Nephron progenitor cell (in vitro differentiated cells): ENCODE measurements at regions not wholly inside any gene's neighbourhood (a gene's known extent, or its start where the extent isn't known, plus 50 kb on each side); places are given as distances from the start of the nearest gene placed in this dataset.
"Not testable (repeated sequence)": the region's sequence is repeated elsewhere in the genome, so short reads cannot be mapped to it uniquely, and the experiment has no call there.

Experiments used
- DNase-seq: peaks from one replicate; pipeline ENCODE4 v3.0.0; 2021
- H3K27ac Mint-ChIP-seq: 2 replicates; pipeline ENCODE4 v1.8.0; 2021; ENCODE audit warnings: mild to moderate bottlenecking, moderate library complexity, mixed read lengths
- H3K27me3 Mint-ChIP-seq: 2 replicates; pipeline ENCODE4 v1.8.0; 2021; ENCODE audit warnings: mild to moderate bottlenecking, low read depth, mixed read lengths; ENCODE audit not compliant: poor library complexity
- H3K36me3 Mint-ChIP-seq: 2 replicates; pipeline ENCODE4 v1.8.0; 2021; ENCODE audit warnings: low read depth, mixed read lengths
- H3K4me1 Mint-ChIP-seq: 2 replicates; pipeline ENCODE4 v1.8.0; 2021; ENCODE audit warnings: mixed read lengths
- H3K4me3 Mint-ChIP-seq: 2 replicates; pipeline ENCODE4 v1.8.0; 2021; ENCODE audit warnings: mild to moderate bottlenecking, moderate library complexity, mixed read lengths
- H3K9me3 Mint-ChIP-seq: 2 replicates; pipeline ENCODE4 v1.8.0; 2021; ENCODE audit warnings: mild to moderate bottlenecking, moderate library complexity, mixed read lengths
- CTCF ChIP-seq: fragments of 200-600 bp; sonication (generic); IDR thresholded peaks from 2 replicates; pipeline ENCODE4 v1.5.0; 2021; ENCODE audit warnings: antibody characterized with exemption

- peak overlapping the region; percentile 21 for H3K27ac Mint-ChIP-seq
- no peaks in the 10 kb centered on the region for H3K27me3 Mint-ChIP-seq
- no peak for TF ChIP-seq CTCF
- H3K9me3 Mint-ChIP-seq = no peaks in the 10 kb centered on the region
- no peak overlapping the region for H3K4me3 Mint-ChIP-seq
- H3K4me1 Mint-ChIP-seq = no peaks in the 10 kb centered on the region
- no peak for DNase-seq
- no peaks in the 10 kb centered on the region for H3K36me3 Mint-ChIP-seq
Measured at GRCh38 chr7:125299003-125299765, 369.6 kb upstream of the POT1 start.

GRCh38 chr7:125279961-125280360, 350.3 kb upstream of the POT1 start:
- H3K9me3 Mint-ChIP-seq = peaks cover 3% of the 10 kb centered on the region
- no peak for TF ChIP-seq CTCF
- no peak for DNase-seq
- H3K36me3 Mint-ChIP-seq = no peaks in the 10 kb centered on the region
- peaks cover 4% of the 10 kb centered on the region for H3K4me1 Mint-ChIP-seq
- no peak overlapping the region for H3K4me3 Mint-ChIP-seq
- H3K27me3 Mint-ChIP-seq = peaks cover 2% of the 10 kb centered on the region
- H3K27ac Mint-ChIP-seq = peak overlapping the region; percentile 19

GRCh38 chr7:125278318-125278717, 348.7 kb upstream of the POT1 start:
- Mint-ChIP-seq H3K36me3 (no peaks in the 10 kb centered on the region), H3K9me3 (peaks cover 9% of the 10 kb centered on the region), H3K27me3 (peaks cover 2% of the 10 kb centered on the region), H3K27ac (no peak overlapping the region), H3K4me3 (no peak overlapping the region), H3K4me1 (peaks cover 4% of the 10 kb centered on the region)
- DNase-seq = no peak
- no peak for TF ChIP-seq CTCF

- H3K27ac Mint-ChIP-seq, H3K9me3 Mint-ChIP-seq, H3K36me3 Mint-ChIP-seq, DNase-seq, H3K4me3 Mint-ChIP-seq, H3K4me1 Mint-ChIP-seq, H3K27me3 Mint-ChIP-seq: not testable (repeated sequence)
Measured at GRCh38 chr7:125274742-125275141, 345.1 kb upstream of the POT1 start.

- not testable (repeated sequence) for H3K36me3 Mint-ChIP-seq, H3K27me3 Mint-ChIP-seq, H3K4me1 Mint-ChIP-seq, H3K4me3 Mint-ChIP-seq, H3K27ac Mint-ChIP-seq, H3K9me3 Mint-ChIP-seq, DNase-seq
Measured at GRCh38 chr7:125264174-125264856, 334.7 kb upstream of the POT1 start.

- H3K4me3 Mint-ChIP-seq, H3K36me3 Mint-ChIP-seq, H3K27me3 Mint-ChIP-seq, H3K27ac Mint-ChIP-seq, DNase-seq, H3K9me3 Mint-ChIP-seq: not testable (repeated sequence)
- H3K4me1 Mint-ChIP-seq = peaks cover 14% of the 10 kb centered on the region
Measured at GRCh38 chr7:125258876-125259417, 329.3 kb upstream of the POT1 start.

- H3K36me3 Mint-ChIP-seq = no peaks in the 10 kb centered on the region
- peaks cover 2% of the 10 kb centered on the region for H3K27me3 Mint-ChIP-seq
- no peak for DNase-seq
- TF ChIP-seq CTCF = no peak
- peaks cover 14% of the 10 kb centered on the region for H3K4me1 Mint-ChIP-seq
- H3K9me3 Mint-ChIP-seq = no peaks in the 10 kb centered on the region
- no peak overlapping the region for H3K27ac Mint-ChIP-seq
- no peak overlapping the region for H3K4me3 Mint-ChIP-seq
Measured at GRCh38 chr7:125257617-125258016, 328.0 kb upstream of the POT1 start.
